ENCODE measurements at regions not wholly inside any gene's neighbourhood (a gene's known extent, or its start where the extent isn't known, plus 50 kb on each side); places are given as distances from the start of the nearest gene placed in this dataset.

DNA sequence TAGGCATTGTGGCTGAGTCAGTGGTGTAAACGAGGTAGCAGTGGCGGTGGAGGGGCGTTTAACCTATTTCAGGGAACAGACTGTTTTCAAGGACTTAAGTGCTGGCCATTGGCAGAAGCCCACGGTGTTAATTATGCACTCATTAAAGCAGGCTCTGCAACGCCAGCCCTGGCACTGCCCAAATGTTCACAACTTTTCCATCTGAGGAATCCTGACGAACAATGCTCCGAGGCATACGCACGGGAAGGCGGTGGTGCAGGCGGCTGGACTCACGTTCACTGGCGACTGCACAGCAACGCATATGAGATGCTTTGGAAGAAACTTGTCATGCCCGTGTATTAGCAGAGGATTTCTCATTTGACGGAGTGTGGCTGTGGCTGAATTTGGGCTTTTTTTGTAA lies 70.6 kb upstream of the SLC24A4 start:
- ATAC-seq: no peak; the same call in 2 of the 3 replicates

DNA sequence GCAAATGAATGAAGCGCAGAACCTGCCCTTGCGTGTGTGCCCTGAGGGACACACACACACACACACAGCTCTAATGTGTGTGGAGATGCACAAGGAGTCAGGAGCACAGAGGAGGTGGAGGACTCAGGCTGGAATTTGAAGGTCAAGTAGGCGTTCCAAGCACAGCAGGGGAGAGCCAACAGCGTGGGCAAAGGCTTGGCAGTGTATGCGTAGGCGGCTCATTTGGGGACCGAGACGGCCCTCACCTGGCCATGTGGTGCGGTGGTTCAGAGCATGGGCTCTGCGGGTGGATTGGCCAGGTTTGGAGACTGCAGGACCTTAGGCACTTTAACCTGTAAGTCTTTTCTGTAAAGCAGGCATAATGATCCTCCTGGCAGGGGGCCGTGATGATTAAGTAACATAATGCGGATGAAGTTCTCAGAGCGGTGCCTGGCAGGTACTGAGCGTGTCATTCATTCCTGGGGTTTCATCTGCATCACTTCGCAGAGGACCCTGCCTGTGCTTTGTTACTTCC lies 69.5 kb upstream of the SLC24A4 start:
- no peak for ATAC-seq
- no peak for TF ChIP-seq CREB5 (CRISPR knock-in tag; IDR thresholded peaks at IDR 0.05; ENCODE audit: low read depth)
- TF ChIP-seq TOX (CRISPR knock-in tag; IDR thresholded peaks at IDR 0.05; ENCODE audit: borderline replicate concordance): no peak
- no peak for TF ChIP-seq TCF4 (CRISPR knock-in tag; IDR thresholded peaks at IDR 0.05; ENCODE audit: borderline replicate concordance)
- TF ChIP-seq CSRNP3 (CRISPR knock-in tag; IDR thresholded peaks at IDR 0.05): no peak
- no peak for TF ChIP-seq GLIS3 (CRISPR knock-in tag; IDR thresholded peaks at IDR 0.05)
- no peak for TF ChIP-seq ZNF70 (CRISPR knock-in tag; IDR thresholded peaks at IDR 0.05)
- no peak for TF ChIP-seq PPARA (CRISPR knock-in tag; IDR thresholded peaks at IDR 0.05; ENCODE audit: borderline replicate concordance)
- no peak for TF ChIP-seq CSDC2 (CRISPR knock-in tag; IDR thresholded peaks at IDR 0.05)
- TF ChIP-seq SNAI2 (CRISPR knock-in tag; IDR thresholded peaks at IDR 0.05): no peak
- no peak for TF ChIP-seq ZFP30 (CRISPR knock-in tag; IDR thresholded peaks at IDR 0.05)

More for the DNA sequence above, 70.6 kb upstream of the SLC24A4 start:
- no peak for TF ChIP-seq SNAI2 (CRISPR knock-in tag; IDR thresholded peaks at IDR 0.05)
- no peak for TF ChIP-seq ISL1 (CRISPR knock-in tag; IDR thresholded peaks at IDR 0.05)
- no peak for TF ChIP-seq TSHZ2 (CRISPR knock-in tag; IDR thresholded peaks at IDR 0.05)
- TF ChIP-seq PATZ1 (CRISPR knock-in tag; IDR thresholded peaks at IDR 0.05; ENCODE audit: borderline replicate concordance): no peak
- TF ChIP-seq ZNF70 (CRISPR knock-in tag; IDR thresholded peaks at IDR 0.05): no peak
- no peak for TF ChIP-seq ZNF8 (CRISPR knock-in tag; IDR thresholded peaks at IDR 0.05)
- TF ChIP-seq PPARA (CRISPR knock-in tag; IDR thresholded peaks at IDR 0.05; ENCODE audit: borderline replicate concordance): no peak
- TF ChIP-seq ZFP30 (CRISPR knock-in tag; IDR thresholded peaks at IDR 0.05): no peak
- no peak for TF ChIP-seq OSR1 (CRISPR knock-in tag; IDR thresholded peaks at IDR 0.05)
- no peak for TF ChIP-seq BACH2 (CRISPR knock-in tag; IDR thresholded peaks at IDR 0.05; ENCODE audit: borderline replicate concordance)
- TF ChIP-seq GLIS3 (CRISPR knock-in tag; IDR thresholded peaks at IDR 0.05): no peak
- TF ChIP-seq, protein P1, sequence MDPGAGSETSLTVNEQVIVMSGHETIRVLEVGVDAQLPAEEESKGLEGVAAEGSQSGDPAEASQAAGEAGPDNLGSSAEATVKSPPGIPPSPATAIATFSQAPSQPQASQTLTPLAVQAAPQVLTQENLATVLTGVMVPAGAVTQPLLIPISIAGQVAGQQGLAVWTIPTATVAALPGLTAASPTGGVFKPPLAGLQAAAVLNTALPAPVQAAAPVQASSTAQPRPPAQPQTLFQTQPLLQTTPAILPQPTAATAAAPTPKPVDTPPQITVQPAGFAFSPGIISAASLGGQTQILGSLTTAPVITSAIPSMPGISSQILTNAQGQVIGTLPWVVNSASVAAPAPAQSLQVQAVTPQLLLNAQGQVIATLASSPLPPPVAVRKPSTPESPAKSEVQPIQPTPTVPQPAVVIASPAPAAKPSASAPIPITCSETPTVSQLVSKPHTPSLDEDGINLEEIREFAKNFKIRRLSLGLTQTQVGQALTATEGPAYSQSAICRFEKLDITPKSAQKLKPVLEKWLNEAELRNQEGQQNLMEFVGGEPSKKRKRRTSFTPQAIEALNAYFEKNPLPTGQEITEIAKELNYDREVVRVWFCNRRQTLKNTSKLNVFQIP (CRISPR knock-in tag; IDR thresholded peaks at IDR 0.05; ENCODE audit: borderline replicate concordance, low read depth): no peak
- TF ChIP-seq ZC3H10 (CRISPR knock-in tag; IDR thresholded peaks at IDR 0.05): no peak
- TF ChIP-seq ESRRG (CRISPR knock-in tag; IDR thresholded peaks at IDR 0.05): no peak
- TF ChIP-seq TOX (CRISPR knock-in tag; IDR thresholded peaks at IDR 0.05; ENCODE audit: borderline replicate concordance): no peak
- TF ChIP-seq CREB5 (CRISPR knock-in tag; IDR thresholded peaks at IDR 0.05; ENCODE audit: low read depth): no peak
- TF ChIP-seq CSRNP3 (CRISPR knock-in tag; IDR thresholded peaks at IDR 0.05): no peak
- no peak for TF ChIP-seq ARNTL (CRISPR knock-in tag; IDR thresholded peaks at IDR 0.05; ENCODE audit: borderline replicate concordance, low read depth)
- no peak for TF ChIP-seq CSDC2 (CRISPR knock-in tag; IDR thresholded peaks at IDR 0.05)
